ENCODE measurements at regions not wholly inside any gene's neighbourhood (a gene's known extent, or its start where the extent isn't known, plus 50 kb on each side); places are given as distances from the start of the nearest gene placed in this dataset.
"Not testable (repeated sequence)": the region's sequence is repeated elsewhere in the genome, so short reads cannot be mapped to it uniquely, and the experiment has no call there.

DNA sequence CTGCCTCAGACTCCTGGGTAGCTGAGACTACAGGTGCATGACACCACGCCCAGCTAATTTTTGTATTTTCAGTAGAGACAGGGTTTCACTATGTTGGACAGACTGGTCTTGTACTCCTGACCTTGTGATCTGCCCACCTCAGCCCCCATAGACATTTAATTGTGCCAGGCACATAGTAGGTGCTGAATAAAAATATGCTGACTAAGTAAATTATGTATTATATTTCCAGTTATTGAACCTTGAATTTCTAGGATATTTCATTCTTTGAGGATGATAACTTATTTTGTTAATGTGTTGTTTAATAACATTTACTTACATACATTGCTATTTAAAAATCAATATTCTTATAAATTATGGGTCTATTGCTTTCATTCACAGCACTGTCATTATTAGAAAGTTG, 190.4 kb upstream of the LRRTM4 start:
- no peak for ATAC-seq (ENCODE audit: poor library complexity)
- intact Hi-C loops (cut with DNase I) = no loop called here

GRCh38 chr2:77713412-77713811, 191.2 kb upstream of the LRRTM4 start:
- no peak for DNase-seq
- no peak for ATAC-seq (ENCODE audit: poor library complexity)
- intact Hi-C loops (cut with DNase I) = no loop called here

More for the DNA sequence above, 190.4 kb upstream of the LRRTM4 start:
- no peak for DNase-seq

- intact Hi-C loops (cut with DNase I) = no loop called here
- ATAC-seq (ENCODE audit: poor library complexity) = no peak
- no peak for DNase-seq
These were observed 197.9 kb upstream of the LRRTM4 start for GRCh38 chr2:77720115-77720514.

DNA sequence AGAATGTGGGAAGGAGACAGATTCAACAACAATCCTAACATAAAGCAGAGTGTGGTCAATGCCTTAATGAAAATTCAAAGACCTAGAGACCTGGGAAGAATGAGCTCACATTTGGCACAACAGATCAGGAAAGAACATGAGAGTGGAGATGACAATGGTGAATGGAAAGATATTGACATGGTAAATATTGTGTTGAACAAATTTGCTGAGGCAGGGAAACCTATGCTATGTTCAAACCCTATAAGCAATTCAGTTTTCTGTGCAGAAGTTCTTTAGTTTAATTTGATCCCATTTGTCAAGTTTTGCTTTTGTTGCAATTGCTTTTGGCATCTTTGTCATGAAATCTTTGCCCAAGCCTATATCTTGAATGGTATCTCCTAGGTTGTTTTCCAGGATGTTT, 199.4 kb upstream of the LRRTM4 start:
- intact Hi-C loops (cut with DNase I) = no loop called here
- ATAC-seq (ENCODE audit: poor library complexity) (no peak), DNase-seq (no peak)

- no peak for DNase-seq
- intact Hi-C loops (cut with DNase I) = no loop called here
- ATAC-seq (ENCODE audit: poor library complexity) = no peak
These were observed 202.9 kb upstream of the LRRTM4 start for GRCh38 chr2:77725045-77725444.

- intact Hi-C loops (cut with DNase I); ATAC-seq (ENCODE audit: poor library complexity): not testable (repeated sequence)
- peak; percentile 26 for DNase-seq
These were observed 212.6 kb upstream of the LRRTM4 start for GRCh38 chr2:77734662-77735340.

DNA sequence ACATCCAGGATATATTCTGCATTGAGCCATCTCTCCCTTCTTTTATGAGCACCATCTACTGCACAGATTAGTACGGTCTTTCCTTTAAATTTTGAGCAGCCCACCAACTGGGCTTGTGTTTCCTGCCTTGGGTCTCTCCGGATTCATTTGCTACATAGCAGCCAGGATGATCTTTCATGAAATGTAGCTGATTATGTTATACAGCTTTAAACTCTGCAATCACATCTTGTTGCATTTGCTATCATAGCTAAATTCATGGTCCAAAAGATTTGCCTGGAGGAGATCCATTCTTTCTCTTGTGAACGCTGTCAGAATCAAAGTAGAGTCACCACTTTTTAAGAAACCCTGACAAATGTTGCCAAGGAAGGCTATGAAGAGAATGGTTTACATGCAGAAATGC, 215.1 kb upstream of the LRRTM4 start:
- DNase-seq = no peak
- intact Hi-C loops (cut with DNase I) = no loop called here
- no peak for ATAC-seq (ENCODE audit: poor library complexity)

DNA sequence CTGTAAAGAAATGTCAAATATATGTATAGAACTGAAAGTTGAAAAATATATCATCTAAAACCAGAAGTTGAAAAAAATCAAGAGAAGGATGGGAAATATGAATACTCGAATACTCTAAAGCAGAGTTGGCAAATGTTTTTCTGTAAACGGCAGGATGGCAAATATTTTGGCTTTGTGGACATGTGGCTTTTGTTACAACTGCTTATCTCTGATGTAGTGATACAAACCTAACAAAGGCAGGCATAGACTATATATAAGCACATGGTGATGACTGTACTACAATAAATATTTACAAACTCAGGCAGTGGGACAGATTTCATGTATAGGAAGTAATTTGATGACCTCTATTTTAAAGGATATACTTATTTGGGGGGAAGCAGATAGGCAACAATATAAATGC, 224.6 kb upstream of the LRRTM4 start:
- DNase-seq (no peak), ATAC-seq (ENCODE audit: poor library complexity) (no peak)
- intact Hi-C loops (cut with DNase I) = no loop called here

- intact Hi-C loops (cut with DNase I); DNase-seq; ATAC-seq (ENCODE audit: poor library complexity): not testable (repeated sequence)
These were observed 231.7 kb upstream of the LRRTM4 start for GRCh38 chr2:77753710-77754345.

DNA sequence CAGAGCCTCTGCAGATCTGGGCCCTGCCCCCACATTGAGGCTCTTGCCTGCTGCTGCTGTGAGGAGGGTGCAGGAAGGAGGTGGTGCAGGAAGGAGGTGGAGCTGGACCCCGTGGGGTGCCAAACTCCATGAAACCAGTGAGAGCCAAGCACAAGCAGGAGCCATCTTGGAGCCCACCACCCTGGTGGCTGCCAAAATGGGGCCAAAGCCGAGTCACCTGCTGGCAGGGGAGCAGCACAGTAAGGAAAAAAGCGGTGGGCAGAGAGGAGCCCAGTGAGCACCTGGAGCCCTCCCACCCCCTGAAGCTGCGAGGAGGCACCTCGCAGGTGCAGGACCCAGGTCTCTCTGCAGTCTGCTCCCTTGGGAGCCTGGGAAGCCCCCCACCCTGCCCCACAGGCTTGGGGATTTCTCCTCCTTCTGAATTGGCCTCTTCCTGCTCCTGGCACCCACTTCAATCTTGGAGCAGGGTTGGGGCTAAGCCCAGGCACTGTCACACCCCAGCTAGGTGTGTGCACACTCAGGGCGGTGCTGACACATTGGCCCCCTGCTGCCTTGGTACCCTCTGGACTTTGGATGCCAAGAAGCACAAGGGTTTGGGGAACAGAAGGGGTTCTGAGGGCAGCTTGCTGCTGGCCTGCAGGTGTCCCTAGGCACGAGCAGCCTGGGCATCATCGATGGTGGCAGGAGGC, 245.4 kb upstream of the LRRTM4 start:
- DNase-seq = no peak
- no peak for ATAC-seq (ENCODE audit: poor library complexity)
- intact Hi-C loops (cut with DNase I) = no loop called here

DNA sequence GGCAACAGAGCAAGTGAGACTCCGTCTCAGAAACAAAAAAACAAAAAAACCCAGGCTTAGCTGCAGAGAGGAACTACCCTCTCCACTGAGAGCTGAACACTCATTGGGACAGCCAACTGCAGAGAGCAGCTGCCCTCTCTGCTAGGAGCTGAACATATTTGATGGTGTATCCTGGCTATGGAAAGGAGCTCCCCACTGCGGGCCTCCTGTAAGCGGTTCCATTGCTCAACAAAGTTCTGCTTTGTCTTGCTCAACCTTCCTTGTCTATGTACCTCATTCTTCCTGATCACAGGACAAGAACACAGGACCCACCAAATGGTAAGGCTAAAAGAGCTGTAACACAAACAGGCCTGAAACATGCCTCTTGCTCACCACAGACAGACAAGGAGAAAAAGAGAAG, 246.3 kb upstream of the LRRTM4 start:
- no peak for ATAC-seq (ENCODE audit: poor library complexity)
- DNase-seq = no peak
- intact Hi-C loops (cut with DNase I) = no loop called here

- ATAC-seq (ENCODE audit: poor library complexity) = no peak
- intact Hi-C loops (cut with DNase I) = no loop called here
- no peak for DNase-seq
These were observed 256.7 kb upstream of the LRRTM4 start for GRCh38 chr2:77778917-77779316.

DNA sequence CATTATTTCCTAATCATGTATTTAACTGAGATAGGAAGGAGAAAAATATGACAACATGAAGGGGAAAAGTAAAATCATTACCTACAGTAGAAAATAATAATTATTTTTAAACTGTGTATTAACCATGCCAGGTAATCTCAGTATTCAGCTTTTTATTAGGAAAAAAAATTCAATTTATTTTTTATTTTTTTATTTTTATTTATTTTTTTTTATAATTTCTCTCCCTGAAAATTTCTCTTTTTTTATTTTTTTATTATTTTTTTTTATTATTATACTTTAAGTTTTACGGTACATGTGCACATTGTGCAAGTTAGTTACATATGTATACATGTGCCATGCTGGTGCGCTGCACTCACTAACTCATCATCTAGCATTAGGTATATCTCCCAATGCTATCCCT, 271.3 kb upstream of the LRRTM4 start:
- intact Hi-C loops (cut with DNase I); ATAC-seq (ENCODE audit: poor library complexity); DNase-seq: not testable (repeated sequence)

- no peak for DNase-seq
- intact Hi-C loops (cut with DNase I) = no loop called here
- no peak for ATAC-seq (ENCODE audit: poor library complexity)
These were observed 274.2 kb upstream of the LRRTM4 start for GRCh38 chr2:77796397-77796796.

- intact Hi-C loops (cut with DNase I) = no loop called here
- DNase-seq (no peak), ATAC-seq (ENCODE audit: poor library complexity) (no peak)
These were observed 274.9 kb upstream of the LRRTM4 start for GRCh38 chr2:77797088-77797487.

DNA sequence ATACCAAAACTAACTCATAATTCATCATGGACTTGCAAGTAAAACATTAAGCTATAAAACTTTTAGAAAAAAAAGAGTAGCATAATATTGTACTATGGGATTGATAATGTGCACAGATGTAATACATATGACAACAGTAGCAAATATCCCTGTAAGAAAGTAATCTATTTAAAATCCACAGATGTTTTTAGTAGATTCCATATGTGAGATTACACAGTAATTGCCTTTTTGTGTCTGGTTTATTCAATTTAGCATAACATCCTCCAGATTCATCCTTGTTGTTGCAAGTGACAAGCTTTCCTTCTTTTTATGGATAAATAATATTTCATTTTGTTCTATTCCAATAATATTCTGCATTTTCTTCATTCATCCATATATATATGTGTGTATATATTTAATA, 278.2 kb upstream of the LRRTM4 start:
- ATAC-seq (ENCODE audit: poor library complexity) = no peak
- intact Hi-C loops (cut with DNase I) = no loop called here

DNA sequence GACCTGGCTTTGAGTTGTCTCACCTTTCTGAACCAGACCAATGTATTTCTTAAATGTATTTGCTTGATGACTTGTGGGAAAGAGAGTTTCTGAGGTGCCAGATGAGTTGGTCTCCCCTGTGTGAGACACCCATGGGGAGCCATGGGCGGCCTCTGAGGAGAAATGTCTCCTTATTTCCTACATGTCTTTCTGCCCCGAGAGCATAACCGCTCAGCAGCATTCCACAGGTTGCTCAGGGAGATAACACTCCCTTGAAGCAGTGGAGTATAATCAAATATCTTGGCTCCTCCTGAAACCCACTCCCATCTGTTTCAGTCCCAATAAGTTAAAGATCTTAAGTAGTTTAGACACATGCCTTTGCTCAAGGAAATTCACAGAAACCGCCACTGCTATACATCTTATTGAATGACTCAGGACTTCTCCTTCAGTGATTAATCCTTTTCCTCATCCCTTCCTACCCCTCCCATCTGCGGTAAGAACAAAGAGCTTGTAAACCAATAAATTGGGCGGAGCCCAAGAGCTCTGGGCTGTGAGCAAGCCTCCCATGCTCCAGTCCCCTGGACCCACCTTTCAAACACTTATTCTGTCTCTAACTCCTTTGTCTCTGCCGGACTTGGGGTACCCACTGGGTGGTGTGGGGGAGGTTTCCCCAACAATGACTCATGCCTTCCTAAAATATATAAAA, 285.5 kb upstream of the LRRTM4 start:
- intact Hi-C loops (cut with DNase I) = no loop called here
- no peak for ATAC-seq (ENCODE audit: poor library complexity)
- DNase-seq = no peak

More for the DNA sequence above, 278.2 kb upstream of the LRRTM4 start:
- DNase-seq = no peak

- intact Hi-C loops (cut with DNase I) = no loop called here
- no peak for ATAC-seq (ENCODE audit: poor library complexity)
- DNase-seq = no peak
These were observed 286.4 kb upstream of the LRRTM4 start for GRCh38 chr2:77808599-77808998.

DNA sequence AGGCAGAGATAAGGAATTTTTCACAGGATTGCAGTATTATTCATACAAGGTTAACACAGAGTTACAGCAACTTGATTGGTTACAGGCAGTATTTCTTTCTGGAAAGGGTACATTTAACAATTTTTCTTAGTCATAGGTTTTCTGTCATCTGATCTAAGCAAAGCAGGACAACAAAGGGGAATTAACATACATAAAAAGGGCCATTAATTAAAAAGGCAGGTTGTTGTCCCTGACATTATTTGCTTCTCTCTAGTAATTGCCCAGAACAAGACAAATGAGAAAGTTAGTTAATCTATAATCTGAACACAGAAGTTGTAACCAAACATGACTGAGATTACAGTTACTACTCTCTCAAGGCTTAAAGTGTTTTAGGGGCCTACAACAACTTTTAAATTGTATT, 291.4 kb upstream of the LRRTM4 start:
- DNase-seq (no peak), ATAC-seq (ENCODE audit: poor library complexity) (no peak)
- intact Hi-C loops (cut with DNase I) = no loop called here

GRCh38 chr2:77816618-77817017, 294.4 kb upstream of the LRRTM4 start:
- intact Hi-C loops (cut with DNase I) = no loop called here
- no peak for DNase-seq
- no peak for ATAC-seq (ENCODE audit: poor library complexity)

All from Right ventricle myocardium superior (tissue), 1 donor.